Pancreas (tissue), 10 donors: ENCODE measurements at regions not wholly inside any gene's neighbourhood (a gene's known extent, or its start where the extent isn't known, plus 50 kb on each side); places are given as distances from the start of the nearest gene placed in this dataset.

Experiments
- ATAC-seq, 4 donors: fragments of 200-7000 bp; cut with Tn5 transposase; one replicate each; pipeline versions ENCODE4 v1.8.0 to v1.9.1; 2020; ENCODE audit warnings: mild to moderate bottlenecking in 4 of 4, moderate library complexity in 4 of 4
- DNase-seq, 6 donors: peaks; one replicate each; pipeline ENCODE4 v3.0.0-alpha.2; 2020
- FAIRE-seq: peaks from 2 replicates; lab custom pipeline; 2012; peaks lifted over from hg19 to GRCh38; lab: Jason Lieb, UNC
- H3K27ac ChIP-seq, 4 donors: fragments of 200-600 bp; sonication (generic); 1 replicate in 3 of 4; 2 replicates in 1 of 4; pipeline versions ENCODE4 v1.5.0 to v1.8.0; 2020
- H3K27me3 ChIP-seq, 4 donors: fragments of 200-600 bp; one replicate each; pipeline ENCODE4 v1.8.0; 2021
- H3K36me3 ChIP-seq, 3 donors: fragments of 200-600 bp; sonication (generic) in 1 of 3; one replicate each; pipeline versions ENCODE4 v1.5.0 to v1.8.0; 2020 to 2021
- H3K4me1 ChIP-seq, 3 donors: fragments of 200-600 bp; one replicate each; pipeline ENCODE4 v1.8.0; 2021
- H3K4me3 ChIP-seq, 4 donors: fragments of 200-600 bp; sonication (generic) in 2 of 4; one replicate each; pipeline versions ENCODE4 v1.5.0 to v1.8.0; 2020 to 2021
- H3K9me3 ChIP-seq, 4 donors: fragments of 200-600 bp; one replicate each; pipeline ENCODE4 v1.8.0; 2021
- WGBS, 2 donors: extraction: QIAGEN DNeasy Blood & Tissue Kit; methylation state at CpG; one replicate each; pipeline ENCODE4 v1.1.7; 2013; 5-methylcytosine and 5-hydroxymethylcytosine counted together
- intact Hi-C, 3 donors: fragments of 100-400 bp; cut with DNase I; formaldehyde crosslinking; loops; one replicate each; pipeline versions ENCODE4 v1.11.1 to v1.14.2; 2022
- TF ChIP-seq, protein P1 (sequence below), 4 donors: fragments of 200-600 bp; sonication (generic) in 3 of 4; IDR thresholded peaks; one replicate each; pipeline versions ENCODE4 v1.5.0 to v1.8.0; 2021; ENCODE audit warnings: antibody characterized with exemption in 4 of 4
- donor health status: healthy with polysubstance abuse.
- donor health status: DM: no; HTN: no; CAD: no; lungs with moderate emphysema.
- donor health status: DM: no; HTN: no; CAD: no.
- donor health status: control.
- donor health status: control.
- donor health status: Bipolar disorder and iron deficiency.
- donor health status: DM: yes; HTN: yes; CAD: no.
- donor health status: DM: no; HTN: no; CAD: no.
- donor health status: DM: no; HTN: no; CAD: no.
- donor health status: DM: yes; HTN: yes; CAD: no.

DNA sequence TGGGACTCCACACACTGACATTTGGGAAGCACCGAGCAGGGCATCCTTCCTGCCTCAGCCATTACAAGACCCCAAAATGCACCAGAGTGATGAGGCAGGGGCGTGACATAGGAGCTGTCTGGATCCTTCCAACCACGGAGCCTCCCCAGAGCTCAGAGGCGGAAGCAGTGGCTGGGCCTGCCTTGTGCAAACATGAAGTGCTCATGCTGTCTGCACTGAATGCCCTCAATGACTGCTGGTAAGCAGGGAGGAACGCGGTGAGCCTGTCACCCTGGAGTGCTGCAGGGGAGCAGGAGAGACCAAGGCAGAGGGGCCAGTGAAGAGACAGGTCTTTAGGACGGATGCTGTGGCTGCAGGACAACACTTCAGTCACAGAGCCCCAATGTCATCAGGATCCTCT is 60.2 kb upstream of the HRH2 start:
- no peak for ATAC-seq
- Histone ChIP-seq H3K4me3 (no peak overlapping the region), H3K9me3 (no peaks in the 10 kb centered on the region), H3K36me3 (no peaks in the 10 kb centered on the region), H3K4me1 (no peaks in the 10 kb centered on the region), H3K27ac (no peak overlapping the region), H3K27me3 (no peaks in the 10 kb centered on the region)
- intact Hi-C loops = no loop called here
- TF ChIP-seq, protein P1, sequence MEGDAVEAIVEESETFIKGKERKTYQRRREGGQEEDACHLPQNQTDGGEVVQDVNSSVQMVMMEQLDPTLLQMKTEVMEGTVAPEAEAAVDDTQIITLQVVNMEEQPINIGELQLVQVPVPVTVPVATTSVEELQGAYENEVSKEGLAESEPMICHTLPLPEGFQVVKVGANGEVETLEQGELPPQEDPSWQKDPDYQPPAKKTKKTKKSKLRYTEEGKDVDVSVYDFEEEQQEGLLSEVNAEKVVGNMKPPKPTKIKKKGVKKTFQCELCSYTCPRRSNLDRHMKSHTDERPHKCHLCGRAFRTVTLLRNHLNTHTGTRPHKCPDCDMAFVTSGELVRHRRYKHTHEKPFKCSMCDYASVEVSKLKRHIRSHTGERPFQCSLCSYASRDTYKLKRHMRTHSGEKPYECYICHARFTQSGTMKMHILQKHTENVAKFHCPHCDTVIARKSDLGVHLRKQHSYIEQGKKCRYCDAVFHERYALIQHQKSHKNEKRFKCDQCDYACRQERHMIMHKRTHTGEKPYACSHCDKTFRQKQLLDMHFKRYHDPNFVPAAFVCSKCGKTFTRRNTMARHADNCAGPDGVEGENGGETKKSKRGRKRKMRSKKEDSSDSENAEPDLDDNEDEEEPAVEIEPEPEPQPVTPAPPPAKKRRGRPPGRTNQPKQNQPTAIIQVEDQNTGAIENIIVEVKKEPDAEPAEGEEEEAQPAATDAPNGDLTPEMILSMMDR (IDR thresholded peaks at IDR 0.05) = no peak
- FAIRE-seq = no peak
- whole genome bisulfite sequencing, 2 donors = 51 to 59% methylated on average over 7 of the region's 7 CpGs
- no peak for DNase-seq

DNA sequence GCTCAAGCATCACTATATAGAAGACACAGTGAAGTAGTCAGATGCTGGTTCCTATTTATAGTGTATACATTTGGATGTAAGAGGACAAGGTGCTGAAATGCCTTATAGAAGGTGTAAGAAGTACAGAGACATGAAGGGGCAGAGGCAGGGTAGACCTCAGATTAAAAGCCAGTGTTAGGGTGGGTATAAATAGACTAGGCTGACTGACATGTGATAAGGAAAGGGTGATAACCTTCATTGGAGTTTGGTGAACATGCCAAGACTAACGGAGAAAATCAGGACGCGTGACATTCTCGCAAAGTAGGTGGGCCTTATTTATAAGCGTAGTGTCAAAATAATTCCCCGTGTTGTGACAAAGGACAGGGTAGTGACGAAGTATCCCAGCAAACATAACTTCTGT is 59.1 kb upstream of the HRH2 start:
- no peaks in the 10 kb centered on the region for H3K4me1 ChIP-seq
- no peak overlapping the region for H3K4me3 ChIP-seq
- DNase-seq (no peak), ATAC-seq (no peak), FAIRE-seq (no peak)
- TF ChIP-seq, protein P1 (IDR thresholded peaks at IDR 0.05) = no peak
- no peaks in the 10 kb centered on the region for H3K9me3 ChIP-seq
- no peak overlapping the region for H3K27ac ChIP-seq
- H3K36me3 ChIP-seq = no peaks in the 10 kb centered on the region
- intact Hi-C loops = no loop called here
- no peaks in the 10 kb centered on the region for H3K27me3 ChIP-seq
- 33 to 37% methylated on average over 7 of the region's 7 CpGs for WGBS, 2 donors

DNA sequence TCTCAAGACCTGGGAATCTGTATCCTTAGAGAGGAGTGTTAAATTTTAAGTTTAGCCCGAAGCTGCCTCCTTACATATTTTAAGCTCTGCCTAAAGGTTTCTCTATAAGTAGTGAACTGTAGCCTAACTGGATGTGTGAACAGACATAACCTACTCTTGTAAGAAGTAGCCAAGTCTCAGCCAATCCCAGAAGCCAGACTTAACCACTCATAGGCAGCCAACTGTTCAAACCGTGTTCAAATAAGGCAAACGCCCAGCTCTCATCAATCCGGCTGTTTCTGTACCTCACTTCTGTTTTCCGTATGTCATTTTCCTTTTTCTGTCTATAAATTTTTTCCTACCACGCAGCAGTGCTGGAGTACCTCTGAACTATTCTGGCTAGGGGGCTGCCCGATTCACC is 58.7 kb upstream of the HRH2 start:
- Histone ChIP-seq H3K27ac (no peak overlapping the region), H3K9me3 (no peaks in the 10 kb centered on the region), H3K36me3 (no peaks in the 10 kb centered on the region), H3K4me1 (no peaks in the 10 kb centered on the region), H3K27me3 (no peaks in the 10 kb centered on the region), H3K4me3 (no peak overlapping the region)
- intact Hi-C loops = no loop called here
- TF ChIP-seq, protein P1 (IDR thresholded peaks at IDR 0.05) = no peak
- no peak for DNase-seq
- no peak for FAIRE-seq
- no peak for ATAC-seq
- WGBS, 2 donors = 46 to 56% methylated on average over 7 of the region's 7 CpGs

DNA sequence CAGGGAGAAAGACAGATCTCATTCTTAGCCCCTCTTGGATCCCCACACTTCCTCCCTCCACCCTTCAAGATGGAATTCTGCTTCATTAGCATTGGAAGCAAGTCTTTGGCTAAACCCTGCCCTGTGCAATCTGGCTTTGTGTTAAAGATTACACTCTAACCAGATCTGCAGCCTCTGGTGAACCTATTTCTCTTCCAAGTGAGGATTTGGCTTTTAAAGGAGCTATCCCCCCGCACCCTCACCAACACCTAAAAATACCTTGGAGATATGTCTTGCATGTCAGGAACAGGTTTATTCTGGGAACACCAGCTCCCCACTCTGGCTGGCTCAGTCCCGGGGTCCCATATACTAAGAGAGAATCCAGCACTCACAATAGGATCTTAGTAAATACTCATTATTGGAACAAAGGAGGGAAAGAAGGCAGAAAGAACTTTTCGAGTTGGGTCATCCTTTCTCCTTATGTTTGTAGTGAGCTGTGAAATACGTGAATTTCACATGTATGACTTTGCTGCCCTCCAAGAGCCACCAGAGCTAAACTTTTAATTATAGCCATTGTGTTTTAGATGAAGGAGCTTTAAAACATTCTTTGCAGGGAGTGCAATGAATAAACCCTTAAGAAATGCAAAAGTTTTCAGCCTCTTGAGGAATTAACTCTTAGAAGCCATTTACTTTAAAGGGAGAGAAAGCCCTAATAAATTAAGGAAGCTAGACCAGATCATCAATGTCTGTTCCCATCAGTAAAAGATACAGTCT is 53.7 kb upstream of the HRH2 start:
- Histone ChIP-seq H3K27ac (no peak overlapping the region), H3K27me3 (no peaks in the 10 kb centered on the region), H3K36me3 (no peaks in the 10 kb centered on the region), H3K4me3 (no peak overlapping the region), H3K4me1 (no peaks in the 10 kb centered on the region), H3K9me3 (no peaks in the 10 kb centered on the region)
- no peak for DNase-seq
- 40% methylated on average over 4 of the region's 4 CpGs for WGBS, 2 donors
- FAIRE-seq = no peak
- ATAC-seq = no peak
- TF ChIP-seq, protein P1 (IDR thresholded peaks at IDR 0.05) = no peak
- intact Hi-C loops = no loop called here

DNA sequence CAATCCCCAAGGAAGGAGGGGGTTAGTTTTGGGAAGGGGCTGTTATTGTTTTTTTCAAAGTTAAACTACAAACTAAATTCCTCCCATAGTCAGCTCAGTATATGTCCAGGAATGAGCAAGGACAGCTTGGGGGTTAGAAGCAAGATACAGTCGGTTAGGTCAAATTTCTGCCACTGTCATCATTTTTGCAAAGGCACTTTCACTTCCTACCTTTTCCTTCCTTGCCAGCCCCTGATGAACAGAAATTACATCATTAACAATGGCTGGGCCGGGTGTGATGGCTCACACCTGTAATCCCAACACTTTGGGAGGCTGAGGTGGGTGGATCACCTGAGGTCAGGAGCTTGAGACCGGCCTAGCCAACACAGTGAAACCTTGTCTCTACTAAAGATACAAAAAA is 51.5 kb upstream of the HRH2 start:
- no peaks in the 10 kb centered on the region for H3K36me3 ChIP-seq
- FAIRE-seq (no peak), DNase-seq (no peak), ATAC-seq (no peak)
- H3K27me3 ChIP-seq = no peaks in the 10 kb centered on the region
- no peaks in the 10 kb centered on the region for H3K4me1 ChIP-seq
- H3K27ac ChIP-seq = no peak overlapping the region
- intact Hi-C loops = no loop called here
- TF ChIP-seq, protein P1 (IDR thresholded peaks at IDR 0.05) = no peak
- 76 to 88% methylated on average over 3 of the region's 3 CpGs for WGBS, 2 donors
- no peaks in the 10 kb centered on the region for H3K9me3 ChIP-seq
- H3K4me3 ChIP-seq = no peak overlapping the region
